GM04504 (cell line): ENCODE measurements at regions not wholly inside any gene's neighbourhood (a gene's known extent, or its start where the extent isn't known, plus 50 kb on each side); places are given as distances from the start of the nearest gene placed in this dataset.
"Not testable (repeated sequence)": the region's sequence is repeated elsewhere in the genome, so short reads cannot be mapped to it uniquely, and the experiment has no call there.

ENCODE experiments used
- DNase-seq: peaks from one replicate; pipeline ENCODE4 v3.0.0-alpha.2; 2012; ENCODE audit warnings: low read depth

GRCh38 chr5:89847743-89848142, 561.8 kb downstream of the CETN3 start:
- no peak for DNase-seq

GRCh38 chr5:89844548-89844947, 565.0 kb downstream of the CETN3 start:
- DNase-seq: no peak

GRCh38 chr5:89842531-89842930, 567.0 kb downstream of the CETN3 start:
- no peak for DNase-seq

GRCh38 chr5:89840906-89841305, 568.6 kb downstream of the CETN3 start:
- DNase-seq: no peak

GRCh38 chr5:89830691-89831090, 578.9 kb downstream of the CETN3 start:
- no peak for DNase-seq

- DNase-seq: no peak
These were observed 581.6 kb downstream of the CETN3 start for GRCh38 chr5:89827960-89828359.

- DNase-seq: no peak
These were observed 582.2 kb downstream of the CETN3 start for GRCh38 chr5:89827359-89827758.

GRCh38 chr5:89826938-89827337, 582.6 kb downstream of the CETN3 start:
- DNase-seq: no peak

- DNase-seq: no peak
These were observed 586.5 kb downstream of the CETN3 start for GRCh38 chr5:89823046-89823445.

GRCh38 chr5:89817841-89818240, 591.7 kb downstream of the CETN3 start:
- no peak for DNase-seq

GRCh38 chr5:89816038-89816437, 593.5 kb downstream of the CETN3 start:
- DNase-seq: no peak

GRCh38 chr5:89800735-89801134, 608.8 kb downstream of the CETN3 start:
- DNase-seq: not testable (repeated sequence)

GRCh38 chr5:89794504-89794903, 615.1 kb downstream of the CETN3 start:
- DNase-seq: not testable (repeated sequence)

- not testable (repeated sequence) for DNase-seq
These were observed 629.8 kb downstream of the CETN3 start for GRCh38 chr5:89779734-89780133.

- no peak for DNase-seq
These were observed 631.8 kb downstream of the CETN3 start for GRCh38 chr5:89777758-89778157.

GRCh38 chr5:89769975-89770374, 639.6 kb downstream of the CETN3 start:
- DNase-seq: no peak

- DNase-seq: no peak
These were observed 649.8 kb downstream of the CETN3 start for GRCh38 chr5:89759802-89760201.

GRCh38 chr5:89758146-89758545, 651.4 kb downstream of the CETN3 start:
- DNase-seq: no peak

GRCh38 chr5:89756955-89757354, 652.6 kb downstream of the CETN3 start:
- no peak for DNase-seq

- no peak for DNase-seq
These were observed 654.5 kb downstream of the CETN3 start for GRCh38 chr5:89755024-89755423.

- DNase-seq: no peak
These were observed 674.5 kb downstream of the CETN3 start for GRCh38 chr5:89735082-89735481.

- no peak for DNase-seq
These were observed 675.8 kb downstream of the CETN3 start for GRCh38 chr5:89733772-89734171.

- no peak for DNase-seq
These were observed 679.8 kb downstream of the CETN3 start for GRCh38 chr5:89729623-89730301.

GRCh38 chr5:89728750-89729149, 680.8 kb downstream of the CETN3 start:
- peak; percentile 16 for DNase-seq
